ENCODE measurements at regions not wholly inside any gene's neighbourhood (a gene's known extent, or its start where the extent isn't known, plus 50 kb on each side); places are given as distances from the start of the nearest gene placed in this dataset.
"Not testable (repeated sequence)": the region's sequence is repeated elsewhere in the genome, so short reads cannot be mapped to it uniquely, and the experiment has no call there.

DNA sequence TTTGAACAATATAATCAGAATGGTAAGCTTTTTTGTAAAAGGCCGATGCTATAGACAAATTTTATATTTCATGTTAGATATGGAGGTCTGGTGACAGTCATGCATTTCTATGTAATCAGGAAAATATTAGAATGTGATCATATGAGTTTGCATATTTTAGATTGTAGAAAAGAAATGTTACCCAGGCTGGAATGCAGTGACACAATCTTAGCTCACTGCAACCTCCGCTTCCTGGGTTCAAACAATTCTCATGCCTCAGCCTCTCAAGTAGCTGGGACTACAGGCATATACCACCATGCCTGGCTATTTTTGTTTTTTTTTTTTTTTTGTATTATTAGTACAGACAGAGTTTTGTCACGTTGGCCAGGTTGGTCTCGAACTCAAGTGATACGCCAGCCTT, 152.0 kb downstream of the LMLN start:
- TF ChIP-seq KHSRP (IDR thresholded peaks at IDR 0.05) (no peak), TEAD1 (CRISPR knock-in tag; IDR thresholded peaks at IDR 0.05) (no peak)
- Histone ChIP-seq H3K4me3 (no peak overlapping the region), H4K20me1 (replicated peaks; ENCODE audit: control insufficient read depth, insufficient read depth, low read length) (no peaks in the 10 kb centered on the region), H3K27ac (ENCODE audit: extremely low read depth, low read depth, low read length) (no peak overlapping the region), H3K9me3 (replicated peaks; ENCODE audit: control insufficient read depth, insufficient read depth, low read depth, low read length) (no peaks in the 10 kb centered on the region), H3K4me1 (replicated peaks in 1 of 2; ENCODE audit: control insufficient read depth in 2 of 2, insufficient read depth in 2 of 2, low read length in 2 of 2) (peaks cover 0 to 20% of the 10 kb centered on the region in 2 experiments; a peak in 4 of 5 replicates), H3K79me2 (ENCODE audit: control insufficient read depth, insufficient read depth, low read length) (no peaks in the 10 kb centered on the region), H3K9me1 (ENCODE audit: control insufficient read depth, insufficient read depth, low read length) (no peaks in the 10 kb centered on the region), H3K27me3 (ENCODE audit: control insufficient read depth in 2 of 2, insufficient read depth in 2 of 2, low read length in 2 of 2) (no peaks in the 10 kb centered on the region), H2AFZ (ENCODE audit: low read depth, low read length) (no peak overlapping the region), H3K36me3 (ENCODE audit: control insufficient read depth, insufficient read depth, low read length) (no peaks in the 10 kb centered on the region), H3K9ac (ENCODE audit: insufficient read depth in 1 of 2, low read depth in 2 of 2, low read length in 2 of 2) (no peak overlapping the region), H3K4me2 (ENCODE audit: insufficient read depth, low read length) (no peak overlapping the region)
- no peak for DNase-seq (ENCODE audit: extremely low read depth in 1 of 4, low spot score in 3 of 4)
- POLR2A ChIA-PET: interaction anchor here (0.6 kb wide), 1 partner anchor 156 kb away, joined by 3 read pairs; no protein-coding TSS in a partner anchor
- intact Hi-C loops (cut with micrococcal nuclease): no loop called here
- 60% methylated on average over 5 of the region's 5 CpGs for WGBS (ENCODE audit: insufficient coverage, low coverage, missing lambda C conversion rate)
- in situ Hi-C loops (cut with MboI): no loop called here
- no TSS peak for BruUV-seq (replicated peaks)
- ATAC-seq: no peak
- CTCF ChIA-PET (ENCODE audit: low intra/inter-chr PET ratio): no interaction called here
- FAIRE-seq: no peak

DNA sequence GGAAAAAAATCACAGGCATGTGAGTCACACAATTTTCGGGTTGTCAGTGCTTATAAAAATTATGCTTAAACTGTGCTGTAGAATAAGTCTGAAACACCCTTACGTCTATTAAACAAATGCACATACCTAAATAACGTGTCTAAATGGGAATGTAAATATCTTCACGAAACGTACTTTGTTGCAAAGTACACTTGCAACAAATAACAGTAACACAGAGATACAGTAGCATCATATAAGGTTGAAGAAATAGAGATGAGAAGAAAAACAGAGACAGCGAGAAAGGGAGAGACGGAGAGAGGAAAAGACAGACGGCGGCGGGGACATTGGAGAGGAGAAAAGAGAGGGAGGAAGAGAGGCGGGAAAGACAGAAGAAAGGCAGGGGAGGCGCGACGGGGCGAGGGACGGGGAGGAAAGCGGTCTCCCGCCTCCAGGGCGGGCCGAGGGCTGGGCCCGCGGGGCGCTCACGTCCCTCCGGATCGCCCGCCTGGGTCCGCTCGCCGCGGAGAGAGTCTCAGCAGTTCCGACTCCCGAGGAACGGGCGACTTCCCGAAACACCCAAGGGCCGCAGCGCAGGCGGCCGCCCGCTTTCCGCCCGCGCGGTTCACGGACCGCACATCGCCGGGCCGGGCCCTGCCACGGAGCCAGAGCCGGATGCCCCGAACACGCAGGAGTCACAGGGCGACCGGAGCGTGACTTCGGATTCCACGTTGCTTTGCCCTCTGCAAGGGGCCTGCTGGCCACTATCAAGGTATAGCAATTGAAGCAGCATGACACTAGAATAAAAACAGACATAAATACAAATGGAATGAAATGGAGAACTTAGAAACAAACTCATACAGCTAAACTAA, 153.4 kb downstream of the LMLN start:
- FAIRE-seq: no peak
- no TSS peak for BruUV-seq (replicated peaks)
- Histone ChIP-seq H4K20me1 (replicated peaks; ENCODE audit: control insufficient read depth, insufficient read depth, low read length) (no peaks in the 10 kb centered on the region), H3K9me1 (ENCODE audit: control insufficient read depth, insufficient read depth, low read length) (no peaks in the 10 kb centered on the region), H2AFZ (ENCODE audit: low read depth, low read length) (no peak overlapping the region), H3K36me3 (ENCODE audit: control insufficient read depth, insufficient read depth, low read length) (no peaks in the 10 kb centered on the region), H3K9me3 (replicated peaks; ENCODE audit: control insufficient read depth, insufficient read depth, low read depth, low read length) (no peaks in the 10 kb centered on the region), H3K27me3 (ENCODE audit: control insufficient read depth in 2 of 2, insufficient read depth in 2 of 2, low read length in 2 of 2) (no peaks in the 10 kb centered on the region), H3K4me3 (no peak overlapping the region), H3K27ac (ENCODE audit: extremely low read depth, low read depth, low read length) (no peak overlapping the region), H3K4me2 (ENCODE audit: insufficient read depth, low read length) (no peak overlapping the region), H3K79me2 (ENCODE audit: control insufficient read depth, insufficient read depth, low read length) (no peaks in the 10 kb centered on the region), H3K9ac (ENCODE audit: insufficient read depth in 1 of 2, low read depth in 2 of 2, low read length in 2 of 2) (no peak overlapping the region), H3K4me1 (replicated peaks in 1 of 2; ENCODE audit: control insufficient read depth in 2 of 2, insufficient read depth in 2 of 2, low read length in 2 of 2) (peaks cover 0 to 8% of the 10 kb centered on the region in 2 experiments; a peak in 4 of 5 replicates)
- no peak for DNase-seq (ENCODE audit: extremely low read depth in 1 of 4, low spot score in 3 of 4)
- no peak for TF ChIP-seq RBM15 (IDR thresholded peaks at IDR 0.05; ENCODE audit: insufficient read depth, low read length)
- TF ChIP-seq, protein P1, sequence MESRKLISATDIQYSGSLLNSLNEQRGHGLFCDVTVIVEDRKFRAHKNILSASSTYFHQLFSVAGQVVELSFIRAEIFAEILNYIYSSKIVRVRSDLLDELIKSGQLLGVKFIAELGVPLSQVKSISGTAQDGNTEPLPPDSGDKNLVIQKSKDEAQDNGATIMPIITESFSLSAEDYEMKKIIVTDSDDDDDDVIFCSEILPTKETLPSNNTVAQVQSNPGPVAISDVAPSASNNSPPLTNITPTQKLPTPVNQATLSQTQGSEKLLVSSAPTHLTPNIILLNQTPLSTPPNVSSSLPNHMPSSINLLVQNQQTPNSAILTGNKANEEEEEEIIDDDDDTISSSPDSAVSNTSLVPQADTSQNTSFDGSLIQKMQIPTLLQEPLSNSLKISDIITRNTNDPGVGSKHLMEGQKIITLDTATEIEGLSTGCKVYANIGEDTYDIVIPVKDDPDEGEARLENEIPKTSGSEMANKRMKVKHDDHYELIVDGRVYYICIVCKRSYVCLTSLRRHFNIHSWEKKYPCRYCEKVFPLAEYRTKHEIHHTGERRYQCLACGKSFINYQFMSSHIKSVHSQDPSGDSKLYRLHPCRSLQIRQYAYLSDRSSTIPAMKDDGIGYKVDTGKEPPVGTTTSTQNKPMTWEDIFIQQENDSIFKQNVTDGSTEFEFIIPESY (CRISPR knock-in tag; IDR thresholded peaks at IDR 0.05): peak; percentile 40; the same call in 1 of the 2 replicates
- 77% methylated on average over 12 of the region's 59 CpGs for WGBS (ENCODE audit: insufficient coverage, low coverage, missing lambda C conversion rate)
- POLR2A ChIA-PET: no interaction called here
- in situ Hi-C loops (cut with MboI): no loop called here
- no peak for ATAC-seq
- CTCF ChIA-PET (ENCODE audit: low intra/inter-chr PET ratio): no interaction called here
- intact Hi-C loops (cut with micrococcal nuclease): no loop called here

DNA sequence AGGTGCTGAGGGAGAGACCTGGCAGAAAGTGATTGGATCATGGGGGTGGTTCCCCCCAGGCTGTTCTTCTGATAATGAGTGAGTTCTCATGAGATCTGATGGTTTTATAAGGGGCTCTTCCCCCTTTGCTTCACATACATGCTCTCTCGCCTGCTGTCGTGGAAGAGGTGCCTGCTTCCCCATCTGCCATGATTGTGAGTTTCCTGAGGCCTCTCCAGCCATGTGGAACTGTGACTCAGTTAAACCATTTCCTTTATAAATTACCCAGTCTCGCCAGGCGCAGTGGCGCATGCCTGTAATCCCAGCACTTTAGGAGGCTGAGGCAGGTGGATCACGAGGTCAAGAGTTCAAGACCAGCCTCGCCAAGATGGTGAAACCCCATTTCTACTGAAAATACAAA, 154.5 kb downstream of the LMLN start:
- ATAC-seq; H3K9me1 ChIP-seq (ENCODE audit: control insufficient read depth, insufficient read depth, low read length); H2AFZ ChIP-seq (ENCODE audit: low read depth, low read length); in situ Hi-C loops (cut with MboI); H3K27ac ChIP-seq (ENCODE audit: extremely low read depth, low read depth, low read length); H3K4me2 ChIP-seq (ENCODE audit: insufficient read depth, low read length); CTCF ChIA-PET (ENCODE audit: low intra/inter-chr PET ratio); H4K20me1 ChIP-seq (replicated peaks; ENCODE audit: control insufficient read depth, insufficient read depth, low read length); H3K27me3 ChIP-seq (ENCODE audit: control insufficient read depth in 2 of 2, insufficient read depth in 2 of 2, low read length in 2 of 2); POLR2A ChIA-PET; BruUV-seq (replicated peaks); H3K4me3 ChIP-seq; FAIRE-seq; H3K4me1 ChIP-seq (replicated peaks in 1 of 2; ENCODE audit: control insufficient read depth in 2 of 2, insufficient read depth in 2 of 2, low read length in 2 of 2); H3K79me2 ChIP-seq (ENCODE audit: control insufficient read depth, insufficient read depth, low read length); DNase-seq (ENCODE audit: extremely low read depth in 1 of 4, low spot score in 3 of 4); H3K9me3 ChIP-seq (replicated peaks; ENCODE audit: control insufficient read depth, insufficient read depth, low read depth, low read length); H3K9ac ChIP-seq (ENCODE audit: insufficient read depth in 1 of 2, low read depth in 2 of 2, low read length in 2 of 2); H3K36me3 ChIP-seq (ENCODE audit: control insufficient read depth, insufficient read depth, low read length); intact Hi-C loops (cut with micrococcal nuclease): not testable (repeated sequence)
- WGBS (ENCODE audit: insufficient coverage, low coverage, missing lambda C conversion rate): 64% methylated on average over 7 of the region's 7 CpGs

Measured in K562 (cell line).